Suprapubic skin (tissue), 4 donors: ENCODE measurements at regions not wholly inside any gene's neighbourhood (a gene's known extent, or its start where the extent isn't known, plus 50 kb on each side); places are given as distances from the start of the nearest gene placed in this dataset.

Source experiments
- DNase-seq, 2 donors: peaks; one replicate each; pipeline ENCODE4 v3.0.0-alpha.2; 2019; ENCODE audit warnings: low spot score in 2 of 2
- H3K27ac ChIP-seq: fragments of 200-600 bp; sonication (generic); one replicate; pipeline ENCODE4 v1.5.1; 2019
- H3K27me3 ChIP-seq: fragments of 200-600 bp; sonication (generic); one replicate; pipeline ENCODE4 v1.5.1; 2019
- H3K36me3 ChIP-seq: fragments of 200-600 bp; sonication (generic); one replicate; pipeline ENCODE4 v1.5.1; 2019
- H3K4me1 ChIP-seq: fragments of 200-600 bp; sonication (generic); one replicate; pipeline ENCODE4 v1.5.1; 2019
- H3K4me3 ChIP-seq: fragments of 200-600 bp; sonication (generic); one replicate; pipeline ENCODE4 v1.5.1; 2019; ENCODE audit warnings: mild to moderate bottlenecking
- H3K9me3 ChIP-seq: fragments of 200-600 bp; sonication (generic); one replicate; pipeline ENCODE4 v1.5.1; 2019
- EP300 ChIP-seq: sonication (generic); formaldehyde crosslinking; IDR thresholded peaks from one replicate; pipeline ENCODE4 v1.6.1; 2017; ENCODE audit warnings: antibody characterized with exemption
- POLR2A ChIP-seq, 2 donors: fragments of 450-650 bp; IDR thresholded peaks; one replicate each; pipeline ENCODE4 v1.6.1; 2017; ENCODE audit warnings: antibody characterized with exemption in 2 of 2, mild to moderate bottlenecking in 2 of 2, moderate library complexity in 2 of 2
- POLR2AphosphoS5 ChIP-seq, 3 donors: sonication (generic); formaldehyde crosslinking; IDR thresholded peaks; one replicate each; pipeline ENCODE4 v1.6.1; 2017; ENCODE audit warnings: antibody characterized with exemption in 3 of 3
- WGBS: methylation state at CpG from one replicate; pipeline ENCODE4 v1.1.5; 2018; 5-methylcytosine and 5-hydroxymethylcytosine counted together
- TF ChIP-seq, protein P1 (sequence below), 2 donors: fragments of 200-600 bp in 1 of 2; fragments of 450-650 bp in 1 of 2; sonication (generic) in 1 of 2; IDR thresholded peaks; one replicate each; pipeline ENCODE4 v1.5.1; 2016 to 2019; ENCODE audit warnings: antibody characterized with exemption in 2 of 2, mild to moderate bottlenecking in 1 of 2, moderate library complexity in 1 of 2

DNA sequence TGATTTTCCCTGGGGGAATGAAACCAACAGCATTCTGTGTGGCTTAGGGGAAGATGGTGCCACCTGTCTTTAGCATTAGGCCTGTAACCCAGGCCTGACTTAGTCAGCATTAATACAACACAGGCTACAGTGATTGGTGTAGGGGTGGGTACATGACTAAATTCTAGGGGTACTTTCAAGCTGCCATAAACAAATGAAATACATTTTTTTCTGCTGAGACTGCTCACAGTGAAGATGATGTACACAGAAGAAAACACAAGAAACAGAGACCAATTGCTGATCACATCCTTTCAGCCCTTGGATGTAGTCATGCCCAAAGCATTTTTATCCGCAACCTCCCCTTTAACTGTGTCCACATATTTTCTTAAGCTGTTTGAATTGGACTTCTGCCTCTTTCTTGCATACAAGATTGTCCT is 527.2 kb downstream of the KCTD16 start:
- Histone ChIP-seq H3K4me1 (no peaks in the 10 kb centered on the region), H3K9me3 (no peaks in the 10 kb centered on the region), H3K27ac (no peak overlapping the region), H3K36me3 (no peaks in the 10 kb centered on the region), H3K27me3 (no peaks in the 10 kb centered on the region), H3K4me3 (no peak overlapping the region)
- no peak for DNase-seq
- TF ChIP-seq POLR2AphosphoS5 (IDR thresholded peaks at IDR 0.05) (no peak), EP300 (no peak)
- TF ChIP-seq, protein P1, sequence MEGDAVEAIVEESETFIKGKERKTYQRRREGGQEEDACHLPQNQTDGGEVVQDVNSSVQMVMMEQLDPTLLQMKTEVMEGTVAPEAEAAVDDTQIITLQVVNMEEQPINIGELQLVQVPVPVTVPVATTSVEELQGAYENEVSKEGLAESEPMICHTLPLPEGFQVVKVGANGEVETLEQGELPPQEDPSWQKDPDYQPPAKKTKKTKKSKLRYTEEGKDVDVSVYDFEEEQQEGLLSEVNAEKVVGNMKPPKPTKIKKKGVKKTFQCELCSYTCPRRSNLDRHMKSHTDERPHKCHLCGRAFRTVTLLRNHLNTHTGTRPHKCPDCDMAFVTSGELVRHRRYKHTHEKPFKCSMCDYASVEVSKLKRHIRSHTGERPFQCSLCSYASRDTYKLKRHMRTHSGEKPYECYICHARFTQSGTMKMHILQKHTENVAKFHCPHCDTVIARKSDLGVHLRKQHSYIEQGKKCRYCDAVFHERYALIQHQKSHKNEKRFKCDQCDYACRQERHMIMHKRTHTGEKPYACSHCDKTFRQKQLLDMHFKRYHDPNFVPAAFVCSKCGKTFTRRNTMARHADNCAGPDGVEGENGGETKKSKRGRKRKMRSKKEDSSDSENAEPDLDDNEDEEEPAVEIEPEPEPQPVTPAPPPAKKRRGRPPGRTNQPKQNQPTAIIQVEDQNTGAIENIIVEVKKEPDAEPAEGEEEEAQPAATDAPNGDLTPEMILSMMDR (IDR thresholded peaks at IDR 0.05): no peak
- WGBS: 56% methylated on average over 1 of the region's 1 CpG

DNA sequence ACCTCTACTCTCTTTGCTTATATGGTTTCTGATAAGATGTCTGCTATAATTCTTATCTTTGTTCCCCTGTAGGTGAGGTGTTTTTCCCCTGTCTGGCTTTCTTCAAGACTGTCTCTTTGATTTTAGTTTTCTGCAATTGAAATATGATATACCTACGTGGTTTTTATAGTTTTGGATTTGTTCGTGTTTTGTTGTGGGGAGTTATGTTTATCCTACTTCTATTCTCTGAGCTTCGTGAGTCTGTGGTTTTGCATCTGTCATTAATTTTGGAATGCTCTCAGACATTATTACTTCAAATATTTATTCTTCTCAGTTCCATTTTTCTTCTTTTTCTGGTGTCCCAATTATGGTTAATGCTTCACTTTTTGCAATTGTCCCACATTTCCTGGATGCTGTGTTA is 521.3 kb downstream of the KCTD16 start:
- Histone ChIP-seq H3K36me3 (no peaks in the 10 kb centered on the region), H3K9me3 (peaks cover 4% of the 10 kb centered on the region), H3K4me3 (no peak overlapping the region), H3K4me1 (no peaks in the 10 kb centered on the region), H3K27me3 (no peaks in the 10 kb centered on the region), H3K27ac (no peak overlapping the region)
- WGBS: 25% methylated on average over 3 of the region's 3 CpGs
- DNase-seq: no peak
- TF ChIP-seq POLR2A (IDR thresholded peaks at IDR 0.05) (no peak), POLR2AphosphoS5 (IDR thresholded peaks at IDR 0.05) (no peak), EP300 (no peak)
- TF ChIP-seq, protein P1 (IDR thresholded peaks at IDR 0.05): no peak

DNA sequence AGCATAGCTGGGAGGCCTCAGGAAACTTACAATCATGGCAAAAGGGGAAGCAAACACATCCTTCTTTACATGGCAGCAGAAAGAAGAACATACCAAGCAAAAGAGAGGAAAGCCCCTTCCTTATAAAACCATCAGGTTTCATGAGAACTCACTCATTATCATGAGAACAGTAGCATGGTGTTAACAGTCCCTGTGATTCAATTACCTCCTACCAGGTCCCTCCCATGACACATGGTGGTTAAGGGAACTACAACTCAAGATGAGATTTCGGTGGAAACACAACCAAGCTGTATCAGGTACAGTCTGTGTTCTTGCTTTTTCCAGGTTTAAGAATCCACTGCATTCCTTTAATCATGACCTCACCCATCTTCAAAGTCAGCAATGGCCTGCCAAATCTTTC is 514.2 kb downstream of the KCTD16 start:
- H3K9me3 ChIP-seq: peaks cover 4% of the 10 kb centered on the region
- H3K27me3 ChIP-seq: no peaks in the 10 kb centered on the region
- DNase-seq: no peak
- H3K4me3 ChIP-seq: no peak overlapping the region
- no peak overlapping the region for H3K27ac ChIP-seq
- H3K36me3 ChIP-seq: no peaks in the 10 kb centered on the region
- no peaks in the 10 kb centered on the region for H3K4me1 ChIP-seq
- WGBS: 89% methylated on average over 1 of the region's 1 CpG
- no peak for TF ChIP-seq EP300
- TF ChIP-seq, protein P1 (IDR thresholded peaks at IDR 0.05): no peak
- no peak for TF ChIP-seq POLR2A (IDR thresholded peaks at IDR 0.05)
- no peak for TF ChIP-seq POLR2AphosphoS5 (IDR thresholded peaks at IDR 0.05)

DNA sequence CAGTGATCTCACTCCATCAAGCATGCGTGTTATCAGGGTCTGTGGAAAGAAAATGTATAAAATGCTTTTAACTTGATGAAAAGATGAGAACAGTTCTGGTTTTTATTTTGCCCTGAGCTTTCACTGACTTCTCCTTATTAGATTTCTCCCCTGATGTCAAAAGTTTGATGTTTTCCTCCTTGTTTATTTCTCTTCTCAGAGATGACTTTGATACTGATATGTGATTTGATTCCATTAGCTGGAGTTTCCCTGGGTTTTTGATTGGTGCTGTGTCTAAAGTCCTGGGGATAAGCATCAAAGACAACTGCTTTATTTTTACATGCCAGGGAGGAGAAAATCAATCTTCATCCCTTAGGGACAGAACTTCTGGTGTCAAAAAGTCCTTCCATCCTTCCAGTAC is 510.0 kb downstream of the KCTD16 start:
- DNase-seq: no peak
- Histone ChIP-seq H3K27ac (no peak overlapping the region), H3K36me3 (no peaks in the 10 kb centered on the region), H3K4me3 (no peak overlapping the region), H3K27me3 (no peaks in the 10 kb centered on the region), H3K4me1 (no peaks in the 10 kb centered on the region), H3K9me3 (no peaks in the 10 kb centered on the region)
- no peak for TF ChIP-seq POLR2A (IDR thresholded peaks at IDR 0.05)
- 77% methylated on average over 1 of the region's 1 CpG for WGBS

DNA sequence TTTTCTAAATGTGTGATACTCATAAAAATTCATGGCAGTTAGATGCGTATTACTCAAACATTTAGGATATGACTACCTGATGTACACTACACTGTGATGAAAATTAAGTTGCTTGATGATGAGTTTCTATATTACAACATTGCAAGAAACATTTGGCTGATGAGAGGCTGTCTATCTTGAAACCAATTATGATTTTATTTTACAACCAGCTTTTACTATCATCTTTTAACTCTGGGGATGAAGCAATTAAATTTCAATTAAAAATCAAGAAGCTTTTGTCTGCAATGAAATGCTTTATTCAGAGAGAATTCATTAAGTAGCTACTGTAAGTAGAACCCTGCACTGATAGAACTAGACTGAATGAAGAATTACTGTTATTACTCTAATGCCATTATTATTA is 500.4 kb downstream of the KCTD16 start:
- 98% methylated on average over 1 of the region's 1 CpG for WGBS
- Histone ChIP-seq H3K27me3 (no peaks in the 10 kb centered on the region), H3K4me1 (no peaks in the 10 kb centered on the region), H3K36me3 (no peaks in the 10 kb centered on the region), H3K27ac (no peak overlapping the region), H3K9me3 (no peaks in the 10 kb centered on the region), H3K4me3 (no peak overlapping the region)
- DNase-seq: no peak
- TF ChIP-seq EP300 (no peak), POLR2AphosphoS5 (IDR thresholded peaks at IDR 0.05) (no peak), POLR2A (IDR thresholded peaks at IDR 0.05) (no peak)
- TF ChIP-seq, protein P1 (IDR thresholded peaks at IDR 0.05): no peak

DNA sequence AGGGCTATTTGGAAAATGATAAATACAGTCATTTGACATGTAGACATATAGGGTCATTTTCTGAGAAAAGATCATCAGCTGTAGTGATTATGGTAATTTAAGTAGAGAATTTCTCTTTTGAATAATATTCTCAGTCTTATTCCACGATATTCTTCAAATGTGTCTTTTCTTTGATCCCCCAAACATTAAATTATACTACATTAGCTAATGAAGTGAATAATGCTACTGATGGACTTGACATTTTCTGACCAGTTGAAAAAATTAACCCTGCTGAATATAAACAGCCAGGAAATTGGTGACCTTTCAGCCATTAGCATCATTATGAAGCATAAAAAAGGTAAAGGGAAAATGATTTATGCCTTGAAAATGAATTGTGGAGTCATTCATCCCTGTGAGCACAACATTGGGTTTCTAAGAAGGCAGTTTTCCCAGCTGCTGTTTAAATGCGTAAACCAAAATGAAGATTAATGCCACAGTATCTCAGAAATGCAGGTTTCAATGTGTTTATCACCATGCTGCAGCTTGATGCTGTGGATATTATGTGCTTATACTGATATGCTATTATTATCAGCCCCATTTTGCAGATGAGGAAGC is 489.1 kb downstream of the KCTD16 start:
- no peak overlapping the region for H3K4me3 ChIP-seq
- H3K4me1 ChIP-seq: no peaks in the 10 kb centered on the region
- WGBS: 80% methylated on average over 2 of the region's 2 CpGs
- H3K27ac ChIP-seq: no peak overlapping the region
- no peak for TF ChIP-seq POLR2A (IDR thresholded peaks at IDR 0.05)
- TF ChIP-seq, protein P1 (IDR thresholded peaks at IDR 0.05): no peak
- H3K36me3 ChIP-seq: no peaks in the 10 kb centered on the region
- no peaks in the 10 kb centered on the region for H3K9me3 ChIP-seq
- DNase-seq: no peak
- H3K27me3 ChIP-seq: no peaks in the 10 kb centered on the region
